ENCODE measurements at regions not wholly inside any gene's neighbourhood (a gene's known extent, or its start where the extent isn't known, plus 50 kb on each side); places are given as distances from the start of the nearest gene placed in this dataset.

- no peak for DNase-seq (ENCODE audit: low spot score, unreplicated experiment)
- Mint-ChIP-seq H3K4me1 (ENCODE audit: low read depth) (peaks cover 4% of the 10 kb centered on the region), H3K4me3 (ENCODE audit: low read depth) (no peak overlapping the region), H3K36me3 (ENCODE audit: insufficient read depth) (no peaks in the 10 kb centered on the region), H3K27ac (no peak overlapping the region), H3K27me3 (peaks cover 3% of the 10 kb centered on the region), H3K9me3 (ENCODE audit: low read depth) (no peaks in the 10 kb centered on the region)
- TF ChIP-seq CTCF (IDR thresholded peaks at IDR 0.05; ENCODE audit: unreplicated experiment): no peak
Observed at GRCh38 chr2:122072666-122073065, 317.2 kb downstream of the TSN start.

GRCh38 chr2:122074201-122074600 lies 318.8 kb downstream of the TSN start:
- H3K4me3 Mint-ChIP-seq (ENCODE audit: low read depth): no peak overlapping the region
- no peak for DNase-seq (ENCODE audit: low spot score, unreplicated experiment)
- H3K36me3 Mint-ChIP-seq (ENCODE audit: insufficient read depth): no peaks in the 10 kb centered on the region
- no peak for TF ChIP-seq CTCF (IDR thresholded peaks at IDR 0.05; ENCODE audit: unreplicated experiment)
- H3K27me3 Mint-ChIP-seq: no peaks in the 10 kb centered on the region
- H3K4me1 Mint-ChIP-seq (ENCODE audit: low read depth): peaks cover 4% of the 10 kb centered on the region
- no peaks in the 10 kb centered on the region for H3K9me3 Mint-ChIP-seq (ENCODE audit: low read depth)
- H3K27ac Mint-ChIP-seq: no peak overlapping the region

GRCh38 chr2:122075381-122075780 lies 319.9 kb downstream of the TSN start:
- TF ChIP-seq CTCF (IDR thresholded peaks at IDR 0.05; ENCODE audit: unreplicated experiment): no peak
- no peaks in the 10 kb centered on the region for H3K27me3 Mint-ChIP-seq
- H3K9me3 Mint-ChIP-seq (ENCODE audit: low read depth): no peaks in the 10 kb centered on the region

GRCh38 chr2:122077114-122077513 lies 321.7 kb downstream of the TSN start:
- H3K4me3 Mint-ChIP-seq (ENCODE audit: low read depth): no peak overlapping the region
- H3K27ac Mint-ChIP-seq: no peak overlapping the region
- H3K4me1 Mint-ChIP-seq (ENCODE audit: low read depth): peaks cover 2% of the 10 kb centered on the region
- H3K27me3 Mint-ChIP-seq: no peaks in the 10 kb centered on the region
- DNase-seq (ENCODE audit: low spot score, unreplicated experiment): no peak
- no peaks in the 10 kb centered on the region for H3K9me3 Mint-ChIP-seq (ENCODE audit: low read depth)
- H3K36me3 Mint-ChIP-seq (ENCODE audit: insufficient read depth): no peaks in the 10 kb centered on the region
- no peak for TF ChIP-seq CTCF (IDR thresholded peaks at IDR 0.05; ENCODE audit: unreplicated experiment)

More at GRCh38 chr2:122075381-122075780, 319.9 kb downstream of the TSN start:
- no peaks in the 10 kb centered on the region for H3K36me3 Mint-ChIP-seq (ENCODE audit: insufficient read depth)
- peaks cover 4% of the 10 kb centered on the region for H3K4me1 Mint-ChIP-seq (ENCODE audit: low read depth)
- no peak overlapping the region for H3K4me3 Mint-ChIP-seq (ENCODE audit: low read depth)
- H3K27ac Mint-ChIP-seq: no peak overlapping the region
- DNase-seq (ENCODE audit: low spot score, unreplicated experiment): no peak

- H3K4me3 Mint-ChIP-seq (ENCODE audit: low read depth): no peak overlapping the region
- H3K4me1 Mint-ChIP-seq (ENCODE audit: low read depth): no peaks in the 10 kb centered on the region
- H3K36me3 Mint-ChIP-seq (ENCODE audit: insufficient read depth): no peaks in the 10 kb centered on the region
- DNase-seq (ENCODE audit: low spot score, unreplicated experiment): no peak
- no peak for TF ChIP-seq CTCF (IDR thresholded peaks at IDR 0.05; ENCODE audit: unreplicated experiment)
- peak overlapping the region; percentile 29 for H3K27ac Mint-ChIP-seq
- H3K27me3 Mint-ChIP-seq: no peaks in the 10 kb centered on the region
- H3K9me3 Mint-ChIP-seq (ENCODE audit: low read depth): no peaks in the 10 kb centered on the region
Observed at GRCh38 chr2:122077771-122078170, 322.3 kb downstream of the TSN start.
